ENCODE measurements at regions not wholly inside any gene's neighbourhood (a gene's known extent, or its start where the extent isn't known, plus 50 kb on each side); places are given as distances from the start of the nearest gene placed in this dataset.

- TF ChIP-seq CTCF (IDR thresholded peaks at IDR 0.05; ENCODE audit: unreplicated experiment): no peak
- Mint-ChIP-seq H3K27me3 (ENCODE audit: unreplicated experiment) (no peaks in the 10 kb centered on the region), H3K4me1 (ENCODE audit: unreplicated experiment) (no peaks in the 10 kb centered on the region), H3K4me3 (ENCODE audit: unreplicated experiment) (no peak overlapping the region), H3K27ac (ENCODE audit: unreplicated experiment) (no peak overlapping the region), H3K9me3 (ENCODE audit: unreplicated experiment) (no peaks in the 10 kb centered on the region), H3K36me3 (ENCODE audit: low read depth, unreplicated experiment) (no peaks in the 10 kb centered on the region)
- no peak for DNase-seq (ENCODE audit: low spot score)
These were observed 273.6 kb downstream of the SDHAF3 start for GRCh38 chr7:97390915-97391593.

GRCh38 chr7:97401398-97401797 lies 283.9 kb downstream of the SDHAF3 start:
- H3K4me3 Mint-ChIP-seq (ENCODE audit: unreplicated experiment): no peak overlapping the region
- DNase-seq (ENCODE audit: low spot score): no peak
- H3K27me3 Mint-ChIP-seq (ENCODE audit: unreplicated experiment): no peaks in the 10 kb centered on the region
- no peak overlapping the region for H3K27ac Mint-ChIP-seq (ENCODE audit: unreplicated experiment)
- no peaks in the 10 kb centered on the region for H3K36me3 Mint-ChIP-seq (ENCODE audit: low read depth, unreplicated experiment)
- TF ChIP-seq CTCF (IDR thresholded peaks at IDR 0.05; ENCODE audit: unreplicated experiment): no peak
- H3K4me1 Mint-ChIP-seq (ENCODE audit: unreplicated experiment): peaks cover 9% of the 10 kb centered on the region
- H3K9me3 Mint-ChIP-seq (ENCODE audit: unreplicated experiment): no peaks in the 10 kb centered on the region

GRCh38 chr7:97405835-97406234 lies 288.3 kb downstream of the SDHAF3 start:
- no peak for TF ChIP-seq CTCF (IDR thresholded peaks at IDR 0.05; ENCODE audit: unreplicated experiment)
- Mint-ChIP-seq H3K9me3 (ENCODE audit: unreplicated experiment) (no peaks in the 10 kb centered on the region), H3K4me3 (ENCODE audit: unreplicated experiment) (no peak overlapping the region), H3K4me1 (ENCODE audit: unreplicated experiment) (no peaks in the 10 kb centered on the region), H3K27me3 (ENCODE audit: unreplicated experiment) (no peaks in the 10 kb centered on the region), H3K27ac (ENCODE audit: unreplicated experiment) (no peak overlapping the region), H3K36me3 (ENCODE audit: low read depth, unreplicated experiment) (no peaks in the 10 kb centered on the region)
- no peak for DNase-seq (ENCODE audit: low spot score)

DNA sequence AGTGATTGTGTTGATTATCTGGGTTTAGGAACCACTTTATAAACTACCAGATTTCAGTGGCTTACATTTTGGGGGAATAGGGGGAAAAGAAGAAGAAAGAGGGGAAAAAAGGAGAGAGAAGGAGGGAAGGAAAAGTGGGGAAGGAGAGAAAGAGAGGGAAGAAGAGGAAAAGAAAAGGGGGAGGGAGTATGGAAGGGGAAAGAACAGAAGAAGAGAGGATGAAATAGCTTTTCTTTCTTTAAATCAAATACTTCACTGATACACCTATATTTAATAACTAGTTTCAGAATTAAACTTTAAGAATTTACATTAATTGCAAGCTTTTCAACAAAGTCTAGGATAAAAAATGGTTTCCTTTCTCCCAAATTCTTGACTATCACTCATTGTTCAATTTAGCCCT lies 289.6 kb downstream of the SDHAF3 start:
- no peak overlapping the region for H3K27ac Mint-ChIP-seq (ENCODE audit: unreplicated experiment)
- H3K4me3 Mint-ChIP-seq (ENCODE audit: unreplicated experiment): no peak overlapping the region
- no peaks in the 10 kb centered on the region for H3K36me3 Mint-ChIP-seq (ENCODE audit: low read depth, unreplicated experiment)
- no peak for TF ChIP-seq CTCF (IDR thresholded peaks at IDR 0.05; ENCODE audit: unreplicated experiment)
- no peaks in the 10 kb centered on the region for H3K27me3 Mint-ChIP-seq (ENCODE audit: unreplicated experiment)
- no peaks in the 10 kb centered on the region for H3K4me1 Mint-ChIP-seq (ENCODE audit: unreplicated experiment)
- no peak for DNase-seq (ENCODE audit: low spot score)
- no peaks in the 10 kb centered on the region for H3K9me3 Mint-ChIP-seq (ENCODE audit: unreplicated experiment)

DNA sequence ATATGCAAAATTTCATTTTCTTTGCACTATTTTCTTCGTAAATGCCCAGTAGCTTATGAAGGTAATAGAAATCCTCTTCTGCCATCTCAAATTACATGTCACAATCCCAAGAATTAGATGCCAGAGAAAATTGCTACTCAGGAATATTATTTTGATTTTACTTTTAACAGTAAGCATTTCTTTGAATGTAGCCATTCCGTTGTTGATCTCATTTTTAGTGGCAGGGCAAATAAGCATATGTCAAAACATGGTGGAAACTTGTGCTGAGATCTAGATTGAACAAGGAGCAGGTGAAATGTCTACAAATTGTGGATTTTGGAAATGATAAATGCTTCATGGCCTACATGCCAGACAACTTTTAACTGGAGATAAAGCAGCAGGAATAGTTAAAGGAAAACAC lies 291.8 kb downstream of the SDHAF3 start:
- no peak for TF ChIP-seq CTCF (IDR thresholded peaks at IDR 0.05; ENCODE audit: unreplicated experiment)
- Mint-ChIP-seq H3K4me1 (ENCODE audit: unreplicated experiment) (no peaks in the 10 kb centered on the region), H3K27ac (ENCODE audit: unreplicated experiment) (no peak overlapping the region), H3K4me3 (ENCODE audit: unreplicated experiment) (no peak overlapping the region), H3K36me3 (ENCODE audit: low read depth, unreplicated experiment) (no peaks in the 10 kb centered on the region), H3K9me3 (ENCODE audit: unreplicated experiment) (no peaks in the 10 kb centered on the region), H3K27me3 (ENCODE audit: unreplicated experiment) (no peaks in the 10 kb centered on the region)
- no peak for DNase-seq (ENCODE audit: low spot score)
